ENCODE measurements at regions not wholly inside any gene's neighbourhood (a gene's known extent, or its start where the extent isn't known, plus 50 kb on each side); places are given as distances from the start of the nearest gene placed in this dataset.

DNA sequence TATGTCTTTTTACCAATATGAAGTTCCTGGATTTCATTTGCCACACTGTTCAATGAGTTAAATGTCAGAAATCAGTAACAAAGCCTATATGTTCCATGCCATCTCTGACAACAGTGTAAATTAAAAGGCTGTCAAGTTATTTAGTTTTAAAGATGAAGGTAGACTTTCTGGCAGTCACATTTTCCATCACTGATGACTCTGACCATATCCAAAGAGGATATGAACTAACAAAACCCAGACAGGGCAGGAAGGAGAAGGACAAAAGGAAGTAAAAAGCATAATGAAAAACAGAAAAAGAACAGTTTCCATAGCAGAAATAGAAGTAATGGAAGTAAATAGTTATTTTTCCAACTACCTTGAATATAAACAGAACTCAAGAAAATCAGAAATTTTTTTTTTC, 242.3 kb downstream of the UBE3D start:
- Histone ChIP-seq H3K9me3 (no peaks in the 10 kb centered on the region), H3K27me3 (ENCODE audit: insufficient read depth) (no peaks in the 10 kb centered on the region), H3K4me1 (ENCODE audit: control insufficient read depth in 1 of 2, insufficient read depth in 2 of 2, low read depth in 1 of 2, low read length in 1 of 2) (peaks cover 0 to 6% of the 10 kb centered on the region in 2 experiments; a peak in 1 of 4 replicates), H3K4me2 (no peak overlapping the region), H3K27ac (ENCODE audit: low read depth in 2 of 2, low read length in 1 of 2) (no peak overlapping the region), H3K79me2 (ENCODE audit: insufficient read depth) (no peaks in the 10 kb centered on the region), H3K9ac (no peak overlapping the region), H2AFZ (ENCODE audit: low read depth) (no peak overlapping the region), H3F3A (replicated peaks; ENCODE audit: insufficient read depth) (peaks cover 4% of the 10 kb centered on the region), H3K36me3 (replicated peaks in 1 of 2; ENCODE audit: control insufficient read depth in 1 of 2, insufficient read depth in 2 of 2, low read length in 1 of 2) (no peaks in the 10 kb centered on the region), H4K20me1 (ENCODE audit: insufficient read depth) (no peaks in the 10 kb centered on the region), H3K4me3 (ENCODE audit: low read depth in 2 of 2, low read length in 1 of 2) (no peak overlapping the region), H3K9me2 (no peaks in the 10 kb centered on the region)
- TF ChIP-seq, protein P1, sequence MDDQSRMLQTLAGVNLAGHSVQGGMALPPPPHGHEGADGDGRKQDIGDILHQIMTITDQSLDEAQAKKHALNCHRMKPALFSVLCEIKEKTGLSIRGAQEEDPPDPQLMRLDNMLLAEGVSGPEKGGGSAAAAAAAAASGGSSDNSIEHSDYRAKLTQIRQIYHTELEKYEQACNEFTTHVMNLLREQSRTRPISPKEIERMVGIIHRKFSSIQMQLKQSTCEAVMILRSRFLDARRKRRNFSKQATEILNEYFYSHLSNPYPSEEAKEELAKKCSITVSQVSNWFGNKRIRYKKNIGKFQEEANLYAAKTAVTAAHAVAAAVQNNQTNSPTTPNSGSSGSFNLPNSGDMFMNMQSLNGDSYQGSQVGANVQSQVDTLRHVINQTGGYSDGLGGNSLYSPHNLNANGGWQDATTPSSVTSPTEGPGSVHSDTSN (IDR thresholded peaks at IDR 0.05) = no peak
- TF ChIP-seq, protein P2, sequence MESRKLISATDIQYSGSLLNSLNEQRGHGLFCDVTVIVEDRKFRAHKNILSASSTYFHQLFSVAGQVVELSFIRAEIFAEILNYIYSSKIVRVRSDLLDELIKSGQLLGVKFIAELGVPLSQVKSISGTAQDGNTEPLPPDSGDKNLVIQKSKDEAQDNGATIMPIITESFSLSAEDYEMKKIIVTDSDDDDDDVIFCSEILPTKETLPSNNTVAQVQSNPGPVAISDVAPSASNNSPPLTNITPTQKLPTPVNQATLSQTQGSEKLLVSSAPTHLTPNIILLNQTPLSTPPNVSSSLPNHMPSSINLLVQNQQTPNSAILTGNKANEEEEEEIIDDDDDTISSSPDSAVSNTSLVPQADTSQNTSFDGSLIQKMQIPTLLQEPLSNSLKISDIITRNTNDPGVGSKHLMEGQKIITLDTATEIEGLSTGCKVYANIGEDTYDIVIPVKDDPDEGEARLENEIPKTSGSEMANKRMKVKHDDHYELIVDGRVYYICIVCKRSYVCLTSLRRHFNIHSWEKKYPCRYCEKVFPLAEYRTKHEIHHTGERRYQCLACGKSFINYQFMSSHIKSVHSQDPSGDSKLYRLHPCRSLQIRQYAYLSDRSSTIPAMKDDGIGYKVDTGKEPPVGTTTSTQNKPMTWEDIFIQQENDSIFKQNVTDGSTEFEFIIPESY (IDR thresholded peaks at IDR 0.05; ENCODE audit: borderline replicate concordance, low read depth) = no peak
- TF ChIP-seq FOXM1 (IDR thresholded peaks at IDR 0.05; ENCODE audit: low read depth) = no peak
- no peak for TF ChIP-seq YY1 (IDR thresholded peaks at IDR 0.05; ENCODE audit: low read depth)
- TF ChIP-seq NFIC (IDR thresholded peaks at IDR 0.05; ENCODE audit: borderline replicate concordance) = no peak
- TF ChIP-seq RXRA (IDR thresholded peaks at IDR 0.05; ENCODE audit: borderline replicate concordance, low read depth) = no peak
- no peak for TF ChIP-seq NRF1 (IDR thresholded peaks at IDR 0.05; ENCODE audit: low read depth, low read length)
- no peak for TF ChIP-seq RCOR1 (IDR thresholded peaks at IDR 0.05; ENCODE audit: low read length)
- TF ChIP-seq, protein P3, sequence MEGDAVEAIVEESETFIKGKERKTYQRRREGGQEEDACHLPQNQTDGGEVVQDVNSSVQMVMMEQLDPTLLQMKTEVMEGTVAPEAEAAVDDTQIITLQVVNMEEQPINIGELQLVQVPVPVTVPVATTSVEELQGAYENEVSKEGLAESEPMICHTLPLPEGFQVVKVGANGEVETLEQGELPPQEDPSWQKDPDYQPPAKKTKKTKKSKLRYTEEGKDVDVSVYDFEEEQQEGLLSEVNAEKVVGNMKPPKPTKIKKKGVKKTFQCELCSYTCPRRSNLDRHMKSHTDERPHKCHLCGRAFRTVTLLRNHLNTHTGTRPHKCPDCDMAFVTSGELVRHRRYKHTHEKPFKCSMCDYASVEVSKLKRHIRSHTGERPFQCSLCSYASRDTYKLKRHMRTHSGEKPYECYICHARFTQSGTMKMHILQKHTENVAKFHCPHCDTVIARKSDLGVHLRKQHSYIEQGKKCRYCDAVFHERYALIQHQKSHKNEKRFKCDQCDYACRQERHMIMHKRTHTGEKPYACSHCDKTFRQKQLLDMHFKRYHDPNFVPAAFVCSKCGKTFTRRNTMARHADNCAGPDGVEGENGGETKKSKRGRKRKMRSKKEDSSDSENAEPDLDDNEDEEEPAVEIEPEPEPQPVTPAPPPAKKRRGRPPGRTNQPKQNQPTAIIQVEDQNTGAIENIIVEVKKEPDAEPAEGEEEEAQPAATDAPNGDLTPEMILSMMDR (IDR thresholded peaks at IDR 0.05) = no peak
- no peak for TF ChIP-seq EP300 (IDR thresholded peaks at IDR 0.05; ENCODE audit: borderline replicate concordance in 1 of 2, low read depth in 1 of 2, low read length in 1 of 2)
- TF ChIP-seq TEAD4 (IDR thresholded peaks at IDR 0.05; ENCODE audit: borderline replicate concordance, insufficient read depth) = no peak
- no peak for TF ChIP-seq EZH2phosphoT487 (IDR thresholded peaks at IDR 0.05; ENCODE audit: borderline replicate concordance, low read depth)
- TF ChIP-seq FOSL2 (IDR thresholded peaks at IDR 0.05; ENCODE audit: borderline replicate concordance, low read depth) = no peak
- TF ChIP-seq, protein P4, sequence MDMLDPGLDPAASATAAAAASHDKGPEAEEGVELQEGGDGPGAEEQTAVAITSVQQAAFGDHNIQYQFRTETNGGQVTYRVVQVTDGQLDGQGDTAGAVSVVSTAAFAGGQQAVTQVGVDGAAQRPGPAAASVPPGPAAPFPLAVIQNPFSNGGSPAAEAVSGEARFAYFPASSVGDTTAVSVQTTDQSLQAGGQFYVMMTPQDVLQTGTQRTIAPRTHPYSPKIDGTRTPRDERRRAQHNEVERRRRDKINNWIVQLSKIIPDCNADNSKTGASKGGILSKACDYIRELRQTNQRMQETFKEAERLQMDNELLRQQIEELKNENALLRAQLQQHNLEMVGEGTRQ (IDR thresholded peaks at IDR 0.05; ENCODE audit: borderline replicate concordance, low read depth, low read length) = no peak
- TF ChIP-seq, protein P5, sequence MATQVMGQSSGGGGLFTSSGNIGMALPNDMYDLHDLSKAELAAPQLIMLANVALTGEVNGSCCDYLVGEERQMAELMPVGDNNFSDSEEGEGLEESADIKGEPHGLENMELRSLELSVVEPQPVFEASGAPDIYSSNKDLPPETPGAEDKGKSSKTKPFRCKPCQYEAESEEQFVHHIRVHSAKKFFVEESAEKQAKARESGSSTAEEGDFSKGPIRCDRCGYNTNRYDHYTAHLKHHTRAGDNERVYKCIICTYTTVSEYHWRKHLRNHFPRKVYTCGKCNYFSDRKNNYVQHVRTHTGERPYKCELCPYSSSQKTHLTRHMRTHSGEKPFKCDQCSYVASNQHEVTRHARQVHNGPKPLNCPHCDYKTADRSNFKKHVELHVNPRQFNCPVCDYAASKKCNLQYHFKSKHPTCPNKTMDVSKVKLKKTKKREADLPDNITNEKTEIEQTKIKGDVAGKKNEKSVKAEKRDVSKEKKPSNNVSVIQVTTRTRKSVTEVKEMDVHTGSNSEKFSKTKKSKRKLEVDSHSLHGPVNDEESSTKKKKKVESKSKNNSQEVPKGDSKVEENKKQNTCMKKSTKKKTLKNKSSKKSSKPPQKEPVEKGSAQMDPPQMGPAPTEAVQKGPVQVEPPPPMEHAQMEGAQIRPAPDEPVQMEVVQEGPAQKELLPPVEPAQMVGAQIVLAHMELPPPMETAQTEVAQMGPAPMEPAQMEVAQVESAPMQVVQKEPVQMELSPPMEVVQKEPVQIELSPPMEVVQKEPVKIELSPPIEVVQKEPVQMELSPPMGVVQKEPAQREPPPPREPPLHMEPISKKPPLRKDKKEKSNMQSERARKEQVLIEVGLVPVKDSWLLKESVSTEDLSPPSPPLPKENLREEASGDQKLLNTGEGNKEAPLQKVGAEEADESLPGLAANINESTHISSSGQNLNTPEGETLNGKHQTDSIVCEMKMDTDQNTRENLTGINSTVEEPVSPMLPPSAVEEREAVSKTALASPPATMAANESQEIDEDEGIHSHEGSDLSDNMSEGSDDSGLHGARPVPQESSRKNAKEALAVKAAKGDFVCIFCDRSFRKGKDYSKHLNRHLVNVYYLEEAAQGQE (IDR thresholded peaks at IDR 0.05; ENCODE audit: low read depth, low read length) = no peak
- TF ChIP-seq GATA2 (CRISPR knock-in tag; IDR thresholded peaks at IDR 0.05) = no peak
- no peak for TF ChIP-seq TCF12 (IDR thresholded peaks at IDR 0.05)
- no peak for TF ChIP-seq MEF2A (IDR thresholded peaks at IDR 0.05; ENCODE audit: borderline replicate concordance, low read depth)
- TF ChIP-seq JUND (IDR thresholded peaks at IDR 0.05) = no peak
- no peak for TF ChIP-seq SMC3 (IDR thresholded peaks at IDR 0.05; ENCODE audit: low read depth, low read length)
- POLR2A ChIA-PET = no interaction called here
- no peak for DNase-seq
- CTCF ChIA-PET = no interaction called here

Measured in SK-N-SH (cell line).